ENCODE measurements at regions not wholly inside any gene's neighbourhood (a gene's known extent, or its start where the extent isn't known, plus 50 kb on each side); places are given as distances from the start of the nearest gene placed in this dataset.

DNA sequence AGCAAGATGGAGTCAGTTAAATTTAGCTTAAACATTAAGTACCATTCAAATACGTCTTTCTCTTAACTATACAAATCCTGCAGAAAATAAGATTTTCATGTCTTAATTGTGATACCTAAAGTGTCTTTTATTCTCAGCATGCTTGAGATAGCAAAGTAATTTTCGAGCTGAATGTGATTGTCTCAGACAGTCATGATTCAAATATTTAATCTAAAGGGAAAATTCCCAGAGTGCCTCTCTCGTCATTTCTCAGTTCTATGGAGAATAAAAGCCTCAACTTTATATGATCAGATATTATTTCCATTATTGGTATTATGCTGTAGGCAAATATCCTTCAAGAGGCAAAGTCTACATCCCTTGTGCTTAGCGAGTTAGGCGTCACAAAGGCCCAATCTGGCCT is 589.9 kb downstream of the TAFA4 start:
- TF ChIP-seq, protein P1, sequence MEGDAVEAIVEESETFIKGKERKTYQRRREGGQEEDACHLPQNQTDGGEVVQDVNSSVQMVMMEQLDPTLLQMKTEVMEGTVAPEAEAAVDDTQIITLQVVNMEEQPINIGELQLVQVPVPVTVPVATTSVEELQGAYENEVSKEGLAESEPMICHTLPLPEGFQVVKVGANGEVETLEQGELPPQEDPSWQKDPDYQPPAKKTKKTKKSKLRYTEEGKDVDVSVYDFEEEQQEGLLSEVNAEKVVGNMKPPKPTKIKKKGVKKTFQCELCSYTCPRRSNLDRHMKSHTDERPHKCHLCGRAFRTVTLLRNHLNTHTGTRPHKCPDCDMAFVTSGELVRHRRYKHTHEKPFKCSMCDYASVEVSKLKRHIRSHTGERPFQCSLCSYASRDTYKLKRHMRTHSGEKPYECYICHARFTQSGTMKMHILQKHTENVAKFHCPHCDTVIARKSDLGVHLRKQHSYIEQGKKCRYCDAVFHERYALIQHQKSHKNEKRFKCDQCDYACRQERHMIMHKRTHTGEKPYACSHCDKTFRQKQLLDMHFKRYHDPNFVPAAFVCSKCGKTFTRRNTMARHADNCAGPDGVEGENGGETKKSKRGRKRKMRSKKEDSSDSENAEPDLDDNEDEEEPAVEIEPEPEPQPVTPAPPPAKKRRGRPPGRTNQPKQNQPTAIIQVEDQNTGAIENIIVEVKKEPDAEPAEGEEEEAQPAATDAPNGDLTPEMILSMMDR (IDR thresholded peaks at IDR 0.05; ENCODE audit: borderline replicate concordance, extremely low read depth, low read length, poor library complexity, severe bottlenecking), result no peak
- TF ChIP-seq EZH2 (IDR thresholded peaks at IDR 0.05; ENCODE audit: borderline replicate concordance, low read depth, low read length, severe bottlenecking), result no peak

Data from DND-41 (cell line).